Thyroid gland (tissue), 4 donors: ENCODE measurements at regions not wholly inside any gene's neighbourhood (a gene's known extent, or its start where the extent isn't known, plus 50 kb on each side); places are given as distances from the start of the nearest gene placed in this dataset.

ENCODE experiments used
- POLR2A ChIP-seq, 2 donors: fragments of 450-650 bp; IDR thresholded peaks; one replicate each; pipeline ENCODE4 v1.6.1; 2017; ENCODE audit warnings: antibody characterized with exemption in 2 of 2, mild to moderate bottlenecking in 2 of 2, moderate library complexity in 1 of 2
- TF ChIP-seq, protein P1 (sequence below), 6 experiments: fragments of 200-600 bp in 3 of 6; fragments of 450-650 bp in 3 of 6; sonication (generic) in 3 of 6; IDR thresholded peaks; one replicate each; pipeline ENCODE4 v1.5.1; 2016 to 2019; ENCODE audit warnings: antibody characterized with exemption in 6 of 6, mild to moderate bottlenecking in 2 of 6, inconsistent platforms in 1 of 6, moderate library complexity in 1 of 6

DNA sequence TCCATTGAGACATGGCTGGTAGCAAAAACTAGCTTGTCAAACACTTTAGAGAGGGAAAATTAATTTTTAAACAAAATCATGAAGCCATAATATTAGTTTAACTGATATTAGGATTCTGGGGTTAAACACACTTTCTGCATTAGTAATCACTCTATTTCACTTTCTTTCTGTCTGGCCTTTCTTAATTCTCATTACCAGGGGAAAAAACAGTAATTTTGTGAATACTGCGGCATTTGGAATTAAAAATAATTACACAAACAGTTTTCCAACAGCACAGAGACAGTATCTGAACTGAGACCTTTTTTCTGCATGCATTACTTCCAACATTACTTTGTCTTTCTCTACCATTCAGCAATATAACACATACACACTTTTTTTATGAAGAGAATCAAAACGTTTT is 190.6 kb downstream of the MRPL39 start:
- TF ChIP-seq, protein P1, sequence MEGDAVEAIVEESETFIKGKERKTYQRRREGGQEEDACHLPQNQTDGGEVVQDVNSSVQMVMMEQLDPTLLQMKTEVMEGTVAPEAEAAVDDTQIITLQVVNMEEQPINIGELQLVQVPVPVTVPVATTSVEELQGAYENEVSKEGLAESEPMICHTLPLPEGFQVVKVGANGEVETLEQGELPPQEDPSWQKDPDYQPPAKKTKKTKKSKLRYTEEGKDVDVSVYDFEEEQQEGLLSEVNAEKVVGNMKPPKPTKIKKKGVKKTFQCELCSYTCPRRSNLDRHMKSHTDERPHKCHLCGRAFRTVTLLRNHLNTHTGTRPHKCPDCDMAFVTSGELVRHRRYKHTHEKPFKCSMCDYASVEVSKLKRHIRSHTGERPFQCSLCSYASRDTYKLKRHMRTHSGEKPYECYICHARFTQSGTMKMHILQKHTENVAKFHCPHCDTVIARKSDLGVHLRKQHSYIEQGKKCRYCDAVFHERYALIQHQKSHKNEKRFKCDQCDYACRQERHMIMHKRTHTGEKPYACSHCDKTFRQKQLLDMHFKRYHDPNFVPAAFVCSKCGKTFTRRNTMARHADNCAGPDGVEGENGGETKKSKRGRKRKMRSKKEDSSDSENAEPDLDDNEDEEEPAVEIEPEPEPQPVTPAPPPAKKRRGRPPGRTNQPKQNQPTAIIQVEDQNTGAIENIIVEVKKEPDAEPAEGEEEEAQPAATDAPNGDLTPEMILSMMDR (IDR thresholded peaks at IDR 0.05), result no peak
- no peak for TF ChIP-seq POLR2A (IDR thresholded peaks at IDR 0.05)
